AG09319 (cell line): ENCODE measurements at regions not wholly inside any gene's neighbourhood (a gene's known extent, or its start where the extent isn't known, plus 50 kb on each side); places are given as distances from the start of the nearest gene placed in this dataset.

Source experiments
- DNase-seq: peaks from one replicate; pipeline ENCODE4 v3.0.0-alpha.2; 2010; ENCODE audit warnings: low read depth; ENCODE audit errors: extremely low read depth
- TF ChIP-seq, protein P1 (sequence below): IDR thresholded peaks from 2 replicates; pipeline ENCODE4 v1.5.1; 2011; ENCODE audit warnings: low read depth, mild to moderate bottlenecking, inconsistent platforms, low read length, moderate library complexity

- TF ChIP-seq, protein P1, sequence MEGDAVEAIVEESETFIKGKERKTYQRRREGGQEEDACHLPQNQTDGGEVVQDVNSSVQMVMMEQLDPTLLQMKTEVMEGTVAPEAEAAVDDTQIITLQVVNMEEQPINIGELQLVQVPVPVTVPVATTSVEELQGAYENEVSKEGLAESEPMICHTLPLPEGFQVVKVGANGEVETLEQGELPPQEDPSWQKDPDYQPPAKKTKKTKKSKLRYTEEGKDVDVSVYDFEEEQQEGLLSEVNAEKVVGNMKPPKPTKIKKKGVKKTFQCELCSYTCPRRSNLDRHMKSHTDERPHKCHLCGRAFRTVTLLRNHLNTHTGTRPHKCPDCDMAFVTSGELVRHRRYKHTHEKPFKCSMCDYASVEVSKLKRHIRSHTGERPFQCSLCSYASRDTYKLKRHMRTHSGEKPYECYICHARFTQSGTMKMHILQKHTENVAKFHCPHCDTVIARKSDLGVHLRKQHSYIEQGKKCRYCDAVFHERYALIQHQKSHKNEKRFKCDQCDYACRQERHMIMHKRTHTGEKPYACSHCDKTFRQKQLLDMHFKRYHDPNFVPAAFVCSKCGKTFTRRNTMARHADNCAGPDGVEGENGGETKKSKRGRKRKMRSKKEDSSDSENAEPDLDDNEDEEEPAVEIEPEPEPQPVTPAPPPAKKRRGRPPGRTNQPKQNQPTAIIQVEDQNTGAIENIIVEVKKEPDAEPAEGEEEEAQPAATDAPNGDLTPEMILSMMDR, result no peak
- no peak for DNase-seq
Observed at GRCh38 chr14:86003998-86004397, 474.1 kb downstream of the FLRT2 start.

- DNase-seq, result no peak
- TF ChIP-seq, protein P1, result no peak
Observed at GRCh38 chr14:85996551-85996950, 466.6 kb downstream of the FLRT2 start.

- DNase-seq, result no peak
- TF ChIP-seq, protein P1, result no peak
Observed at GRCh38 chr14:85991156-85991555, 461.2 kb downstream of the FLRT2 start.

DNA sequence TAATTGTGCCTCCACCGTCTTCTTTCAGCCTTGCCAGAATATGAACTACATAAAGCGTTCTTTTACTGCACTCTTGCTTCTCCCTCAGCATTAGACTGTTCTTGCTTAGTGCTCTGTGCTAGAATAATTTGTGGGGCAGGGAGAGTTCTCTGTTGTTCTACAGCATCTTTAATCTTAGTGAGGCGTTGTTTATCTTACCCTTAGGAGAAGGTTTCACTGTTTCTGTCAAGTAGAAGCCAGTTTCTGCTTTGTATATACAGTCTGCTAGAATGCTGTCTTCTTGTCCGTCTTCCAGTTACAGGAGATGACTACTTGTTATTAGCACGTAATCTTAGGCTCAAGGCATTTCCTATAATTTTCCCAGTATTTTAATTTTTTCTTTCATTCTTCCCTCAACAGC lies 458.0 kb downstream of the FLRT2 start:
- TF ChIP-seq, protein P1, result no peak
- DNase-seq, result no peak

DNA sequence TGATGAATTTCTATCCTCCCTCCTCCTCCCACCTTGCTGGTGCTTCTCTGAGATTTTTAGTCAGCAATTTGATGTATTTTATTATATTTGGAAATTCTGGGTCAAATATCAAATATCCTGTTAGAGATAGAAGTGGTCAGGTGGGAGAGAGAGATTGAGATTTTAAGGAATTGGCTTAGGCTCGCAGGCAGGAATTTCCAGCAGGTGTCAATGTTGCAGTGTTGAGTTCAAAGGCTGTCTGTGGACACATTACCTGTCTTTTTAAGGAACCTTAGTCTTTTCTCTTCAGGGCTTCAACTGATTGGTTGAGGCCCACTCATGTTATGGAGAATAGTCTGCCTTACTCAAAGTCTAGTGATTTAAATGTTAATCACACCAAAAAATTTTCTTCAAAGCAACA lies 457.3 kb downstream of the FLRT2 start:
- no peak for DNase-seq

DNA sequence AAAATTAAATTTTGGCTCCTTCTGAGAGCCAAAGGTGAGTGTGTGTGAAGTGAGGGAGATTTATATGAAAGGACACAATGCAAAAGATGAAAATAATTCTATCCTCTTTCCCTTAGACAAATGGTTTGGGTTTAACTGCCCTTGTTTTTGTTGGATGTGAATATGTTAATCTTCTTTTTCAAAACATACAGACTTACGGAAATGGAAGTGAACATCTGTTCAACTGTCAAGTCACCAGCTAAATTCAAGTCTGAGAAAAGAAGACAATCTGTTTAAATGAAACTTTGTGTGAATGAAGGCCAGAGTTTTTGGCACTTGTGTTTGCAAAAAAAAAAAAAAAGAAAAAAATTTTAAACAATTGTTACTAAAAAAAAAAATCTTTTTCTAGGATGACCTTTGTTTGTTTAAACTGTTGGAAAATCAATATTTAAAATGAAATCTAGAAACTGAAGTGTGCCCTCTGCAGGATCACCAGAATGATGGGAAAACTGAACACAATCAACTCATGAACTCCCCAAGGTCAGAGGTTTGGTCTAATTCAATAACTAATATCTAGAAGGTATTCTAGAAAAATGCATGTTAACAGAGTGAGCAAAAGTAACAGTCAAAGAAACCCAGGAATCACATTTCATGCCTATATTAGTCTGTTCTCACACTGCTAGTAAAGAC lies 448.8 kb downstream of the FLRT2 start:
- DNase-seq, result no peak
- TF ChIP-seq, protein P1, result no peak; the same call in 1 of the 2 replicates

More for the DNA sequence above, 457.3 kb downstream of the FLRT2 start:
- TF ChIP-seq, protein P1, result no peak

DNA sequence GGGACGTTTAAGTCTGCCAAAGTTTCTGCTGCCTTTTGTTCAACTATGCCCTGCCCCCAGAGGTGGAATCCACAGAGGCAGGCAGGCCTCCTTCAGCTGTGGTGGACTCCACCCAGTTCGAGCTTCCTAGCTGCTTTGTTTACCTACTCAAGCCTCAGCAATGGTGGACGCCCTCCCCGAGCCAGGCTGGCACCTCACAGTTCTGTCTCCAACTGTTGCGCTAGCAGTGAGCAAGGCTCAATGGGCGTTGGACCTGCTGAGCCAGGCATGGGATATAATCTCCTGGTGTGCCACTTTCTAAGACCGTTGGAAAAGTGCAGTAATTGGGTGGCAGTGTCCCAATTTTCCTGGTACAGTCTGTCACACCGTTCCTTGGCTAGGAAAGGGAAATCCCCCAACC lies 444.7 kb downstream of the FLRT2 start:
- TF ChIP-seq, protein P1, result no peak
- DNase-seq, result no peak
